MM.1S (cell line): ENCODE measurements at regions not wholly inside any gene's neighbourhood (a gene's known extent, or its start where the extent isn't known, plus 50 kb on each side); places are given as distances from the start of the nearest gene placed in this dataset.

Experiments
- DNase-seq: peaks from one replicate; pipeline ENCODE4 v3.0.0-alpha.2; 2015
- H2AFZ ChIP-seq: fragments of 300-600 bp; sonication (generic); 2 replicates; pipeline ENCODE4 v1.6.0; 2016; ENCODE audit warnings: antibody characterized with exemption, low read length
- H3F3A ChIP-seq: fragments of 300-600 bp; sonication (generic); 2 replicates; pipeline ENCODE4 v1.6.1; 2016; ENCODE audit warnings: mild to moderate bottlenecking, antibody characterized with exemption, low read length, moderate library complexity, mixed read lengths; ENCODE audit not compliant: insufficient read depth
- H3K27ac ChIP-seq: fragments of 300-600 bp; sonication (generic); 2 replicates; pipeline ENCODE4 v1.5.1; 2016; ENCODE audit warnings: mild to moderate bottlenecking, low read length
- H3K27me3 ChIP-seq: fragments of 300-600 bp; sonication (generic); replicated peaks from 2 replicates; pipeline ENCODE4 v1.6.0; 2016; ENCODE audit warnings: low read length; ENCODE audit not compliant: insufficient read depth
- H3K36me3 ChIP-seq: fragments of 300-600 bp; sonication (generic); replicated peaks from 2 replicates; pipeline ENCODE4 v1.6.1; 2016; ENCODE audit warnings: mild to moderate bottlenecking, low read length, mixed read lengths; ENCODE audit not compliant: insufficient read depth
- H3K4me1 ChIP-seq: fragments of 300-600 bp; sonication (generic); 2 replicates; pipeline ENCODE4 v1.6.1; 2016; ENCODE audit warnings: low read length, mixed read lengths
- H3K4me2 ChIP-seq: fragments of 300-600 bp; sonication (generic); 2 replicates; pipeline ENCODE4 v1.6.0; 2016; ENCODE audit warnings: low read depth, low read length
- H3K4me3 ChIP-seq: fragments of 300-600 bp; sonication (generic); 2 replicates; pipeline ENCODE4 v1.5.1; 2016; ENCODE audit warnings: low read length, mixed read lengths
- H3K79me2 ChIP-seq: fragments of 300-600 bp; sonication (generic); 2 replicates; pipeline ENCODE4 v1.6.1; 2016; ENCODE audit warnings: mixed run types, low read length, mixed read lengths
- H3K9ac ChIP-seq: fragments of 300-600 bp; sonication (generic); 2 replicates; pipeline ENCODE4 v1.6.1; 2016; ENCODE audit warnings: low read length, mixed read lengths
- H3K9me2 ChIP-seq: fragments of 300-600 bp; sonication (generic); replicated peaks from 2 replicates; pipeline ENCODE4 v1.6.1; 2016; ENCODE audit warnings: mild to moderate bottlenecking, low read length, mixed read lengths; ENCODE audit not compliant: insufficient read depth
- H3K9me3 ChIP-seq: fragments of 300-600 bp; sonication (generic); replicated peaks from 2 replicates; pipeline ENCODE4 v1.6.1; 2016; ENCODE audit warnings: mild to moderate bottlenecking, low read length, mixed read lengths; ENCODE audit not compliant: insufficient read depth
- H4K20me1 ChIP-seq: fragments of 300-600 bp; sonication (generic); 2 replicates; pipeline ENCODE4 v1.6.1; 2016; ENCODE audit warnings: mild to moderate bottlenecking, low read length, moderate library complexity, mixed read lengths; ENCODE audit not compliant: insufficient read depth
- CTCF ChIP-seq: fragments of 300-600 bp; sonication (generic); IDR thresholded peaks from 2 replicates; pipeline ENCODE4 v1.5.1; 2016; ENCODE audit warnings: antibody characterized with exemption, low read length, mixed read lengths
- EZH2 ChIP-seq: fragments of 300-600 bp; sonication (generic); optimal IDR thresholded peaks from 2 replicates; pipeline ENCODE3; 2017; ENCODE audit warnings: low read depth, mild to moderate bottlenecking, antibody characterized with exemption, low read length, mixed read lengths
- EZH2phosphoT487 ChIP-seq: fragments of 300-600 bp; sonication (generic); IDR thresholded peaks from 2 replicates; pipeline ENCODE4 v1.6.1; 2018; ENCODE audit warnings: antibody characterized with exemption, low read length

DNA sequence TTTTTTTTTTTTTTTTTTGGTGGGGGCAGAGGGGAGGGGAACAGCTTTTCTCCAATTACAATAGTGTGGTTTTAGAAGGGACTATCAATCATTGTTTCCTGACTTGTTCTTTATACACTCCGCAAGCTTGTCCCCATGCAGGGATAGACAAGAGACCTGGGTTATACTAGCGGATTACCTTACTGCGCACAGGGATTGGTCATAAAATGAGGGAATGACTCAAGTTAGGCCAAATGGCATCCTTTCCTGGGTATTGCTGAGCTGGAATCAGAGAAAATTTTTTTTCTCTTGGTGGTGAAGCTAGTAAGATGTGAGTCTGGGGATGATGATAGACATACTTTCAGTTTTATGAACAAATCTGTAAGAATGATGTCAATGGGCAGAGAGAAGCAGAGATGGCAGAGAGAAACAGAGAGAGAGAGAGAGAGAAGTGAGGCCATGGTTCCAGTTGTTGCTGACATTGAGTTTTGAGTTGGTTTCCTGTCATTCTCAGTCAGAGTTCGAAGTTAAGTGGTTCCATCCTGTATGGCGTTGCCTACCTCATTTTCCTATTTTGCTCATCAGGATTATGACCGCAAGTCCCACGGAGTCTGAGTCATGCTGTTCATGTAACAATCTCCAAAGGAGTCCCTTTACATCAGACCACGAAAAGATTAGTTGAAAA, 59.1 kb upstream of the OTOGL start:
- H3K79me2 ChIP-seq = no peaks in the 10 kb centered on the region
- no peaks in the 10 kb centered on the region for H3K36me3 ChIP-seq
- H3K9me3 ChIP-seq = no peaks in the 10 kb centered on the region
- no peak overlapping the region for H3K27ac ChIP-seq
- no peaks in the 10 kb centered on the region for H3K27me3 ChIP-seq
- H4K20me1 ChIP-seq = no peaks in the 10 kb centered on the region
- no peak for TF ChIP-seq CTCF
- no peak overlapping the region for H2AFZ ChIP-seq
- H3K4me2 ChIP-seq = no peak overlapping the region
- no peak for DNase-seq
- no peaks in the 10 kb centered on the region for H3K4me1 ChIP-seq
- H3F3A ChIP-seq = no peaks in the 10 kb centered on the region
- no peak overlapping the region for H3K4me3 ChIP-seq
- no peaks in the 10 kb centered on the region for H3K9me2 ChIP-seq
- H3K9ac ChIP-seq = no peak overlapping the region

GRCh38 chr12:80038062-80038560, 61.2 kb upstream of the OTOGL start:
- Histone ChIP-seq H3K36me3 (no peaks in the 10 kb centered on the region), H3K9me2 (no peaks in the 10 kb centered on the region), H3K27me3 (no peaks in the 10 kb centered on the region), H3K27ac (no peak overlapping the region), H4K20me1 (no peaks in the 10 kb centered on the region), H2AFZ (no peak overlapping the region), H3K4me2 (no peak overlapping the region), H3K9me3 (no peaks in the 10 kb centered on the region), H3K9ac (no peak overlapping the region), H3K4me1 (no peaks in the 10 kb centered on the region), H3F3A (no peaks in the 10 kb centered on the region), H3K79me2 (no peaks in the 10 kb centered on the region), H3K4me3 (no peak overlapping the region)
- no peak for DNase-seq
- TF ChIP-seq CTCF (no peak), EZH2phosphoT487 (no peak), EZH2 (no peak)

- no peak overlapping the region for H3K4me2 ChIP-seq
- H3K27me3 ChIP-seq = no peaks in the 10 kb centered on the region
- no peak overlapping the region for H3K27ac ChIP-seq
Measured at GRCh38 chr12:80033448-80033847, 65.9 kb upstream of the OTOGL start.

More at GRCh38 chr12:80033448-80033847, 65.9 kb upstream of the OTOGL start:
- Histone ChIP-seq H2AFZ (no peak overlapping the region), H3K79me2 (no peaks in the 10 kb centered on the region), H3K36me3 (no peaks in the 10 kb centered on the region), H3F3A (no peaks in the 10 kb centered on the region), H4K20me1 (no peaks in the 10 kb centered on the region), H3K9me3 (no peaks in the 10 kb centered on the region), H3K4me1 (no peaks in the 10 kb centered on the region), H3K4me3 (no peak overlapping the region), H3K9me2 (no peaks in the 10 kb centered on the region), H3K9ac (no peak overlapping the region)
- TF ChIP-seq CTCF (no peak), EZH2phosphoT487 (no peak), EZH2 (no peak)
- DNase-seq = no peak
